Mammary epithelial cell (primary cell): ENCODE measurements at regions not wholly inside any gene's neighbourhood (a gene's known extent, or its start where the extent isn't known, plus 50 kb on each side); places are given as distances from the start of the nearest gene placed in this dataset.

Experiments
- CTCF ChIP-seq, 2 donors: IDR thresholded peaks in 1 of 2; conservative IDR thresholded peaks in 1 of 2; 2 replicates each; pipeline ENCODE4 v1.5.1; 2011 to 2012; ENCODE audit warnings: inconsistent platforms in 2 of 2, low read length in 2 of 2, mild to moderate bottlenecking in 2 of 2, control low read depth in 1 of 2, low read depth in 1 of 2; ENCODE audit not compliant: insufficient read depth in 1 of 2; ENCODE audit errors: extremely low read depth in 1 of 2
- EZH2 ChIP-seq: IDR thresholded peaks from 2 replicates; pipeline ENCODE4 v1.6.1; 2012; ENCODE audit warnings: low read length, inconsistent platforms, borderline replicate concordance

- TF ChIP-seq CTCF (conservative IDR thresholded peaks at IDR 0.05 in 1 of 2, IDR thresholded peaks at IDR 0.05 in 1 of 2; ENCODE audit: extremely low read depth in 1 of 2, insufficient read depth in 1 of 2, low read depth in 1 of 2, low read length in 2 of 2) = no peak
- TF ChIP-seq EZH2 = no peak
Measured at GRCh38 chr15:96878129-96878528, 547.6 kb downstream of the NR2F2 start.
